Left renal pelvis (tissue), 4 donors: ENCODE measurements at regions not wholly inside any gene's neighbourhood (a gene's known extent, or its start where the extent isn't known, plus 50 kb on each side); places are given as distances from the start of the nearest gene placed in this dataset.
"Not testable (repeated sequence)": the region's sequence is repeated elsewhere in the genome, so short reads cannot be mapped to it uniquely, and the experiment has no call there.

Experiments
- DNase-seq, 4 donors: peaks; one replicate each; pipeline ENCODE4 v3.0.0-alpha.2; 2013; ENCODE audit warnings: low read depth in 4 of 4, low spot score in 3 of 4

- no peak for DNase-seq
These were observed 52.1 kb downstream of the PWWP3B start for GRCh38 chrX:106220177-106220576.

- DNase-seq = no peak
These were observed 75.3 kb downstream of the PWWP3B start for GRCh38 chrX:106243376-106243775.

- no peak for DNase-seq
These were observed 78.4 kb downstream of the PWWP3B start for GRCh38 chrX:106246511-106246910.

GRCh38 chrX:106247162-106247561 lies 79.1 kb downstream of the PWWP3B start:
- no peak for DNase-seq

- no peak for DNase-seq
These were observed 81.7 kb downstream of the PWWP3B start for GRCh38 chrX:106249706-106250379.

- DNase-seq = no peak
These were observed 95.7 kb downstream of the PWWP3B start for GRCh38 chrX:106263817-106264216.

- not testable (repeated sequence) for DNase-seq
These were observed 106.0 kb downstream of the PWWP3B start for GRCh38 chrX:106273947-106274587.

- not testable (repeated sequence) for DNase-seq
These were observed 107.1 kb downstream of the PWWP3B start for GRCh38 chrX:106275172-106275571.

- DNase-seq = no peak
These were observed 110.8 kb downstream of the PWWP3B start for GRCh38 chrX:106278951-106279350.

GRCh38 chrX:106281383-106281782 lies 113.3 kb downstream of the PWWP3B start:
- DNase-seq = no peak

GRCh38 chrX:106283841-106284240 lies 115.7 kb downstream of the PWWP3B start:
- no peak for DNase-seq

- no peak for DNase-seq
These were observed 116.4 kb downstream of the PWWP3B start for GRCh38 chrX:106284431-106285025.

- DNase-seq = no peak
These were observed 118.0 kb downstream of the PWWP3B start for GRCh38 chrX:106286053-106286650.

GRCh38 chrX:106290778-106291177 lies 122.7 kb downstream of the PWWP3B start:
- DNase-seq = not testable (repeated sequence)

GRCh38 chrX:106291779-106292390 lies 123.8 kb downstream of the PWWP3B start:
- DNase-seq = not testable (repeated sequence)

- DNase-seq = no peak
These were observed 132.1 kb downstream of the PWWP3B start for GRCh38 chrX:106300239-106300638.

GRCh38 chrX:106300656-106301055 lies 132.6 kb downstream of the PWWP3B start:
- DNase-seq = no peak

- DNase-seq = no peak
These were observed 134.2 kb downstream of the PWWP3B start for GRCh38 chrX:106302304-106302703.

GRCh38 chrX:106306391-106306947 lies 138.4 kb downstream of the PWWP3B start:
- DNase-seq = no peak

- DNase-seq = no peak
These were observed 155.3 kb downstream of the PWWP3B start for GRCh38 chrX:106323357-106323756.

GRCh38 chrX:106331606-106332005 lies 163.5 kb downstream of the PWWP3B start:
- no peak for DNase-seq
